ENCODE measurements at regions not wholly inside any gene's neighbourhood (a gene's known extent, or its start where the extent isn't known, plus 50 kb on each side); places are given as distances from the start of the nearest gene placed in this dataset.

GRCh38 chr3:17798000-17798399, 55.6 kb upstream of the TBC1D5 start:
- CTCF ChIA-PET: no interaction called here

GRCh38 chr3:17795711-17796110, 53.3 kb upstream of the TBC1D5 start:
- no peaks in the 10 kb centered on the region for H3K9me3 ChIP-seq (ENCODE audit: low read length)
- no peaks in the 10 kb centered on the region for H3K27me3 ChIP-seq (ENCODE audit: insufficient read depth, low read length, poor library complexity, severe bottlenecking)
- no peaks in the 10 kb centered on the region for H3K36me3 ChIP-seq (ENCODE audit: insufficient read depth, low read length)
- Mint-ChIP-seq H3K27me3 (peaks cover 8 to 19% of the 10 kb centered on the region in 2 donors), H3K4me1 (no peaks in the 10 kb centered on the region), H3K4me3 (no peak overlapping the region), H3K27ac (no peak overlapping the region), H3K9me3 (peaks cover 8 to 15% (median 11%) of the 10 kb centered on the region in 5 donors), H3K36me3 (peaks cover 0 to 9% (median 0%) of the 10 kb centered on the region in 3 donors)
- H3K4me3 ChIP-seq (ENCODE audit: low read length): no peak overlapping the region
- no peak overlapping the region for H3K27ac ChIP-seq (ENCODE audit: low read depth, low read length)
- no peaks in the 10 kb centered on the region for H3K4me1 ChIP-seq (ENCODE audit: insufficient read depth, low read length)
- ChIA-PET POLR2A (no interaction called here), CTCF (no interaction called here)
- DNase-seq: no peak

More at GRCh38 chr3:17798000-17798399, 55.6 kb upstream of the TBC1D5 start:
- no peak overlapping the region for H3K27ac ChIP-seq (ENCODE audit: low read depth, low read length)
- DNase-seq: no peak
- H3K9me3 ChIP-seq (ENCODE audit: low read length): no peaks in the 10 kb centered on the region
- H3K4me3 ChIP-seq (ENCODE audit: low read length): no peak overlapping the region
- no peaks in the 10 kb centered on the region for H3K36me3 Mint-ChIP-seq
- no peaks in the 10 kb centered on the region for H3K27me3 ChIP-seq (ENCODE audit: insufficient read depth, low read length, poor library complexity, severe bottlenecking)
- H3K9me3 Mint-ChIP-seq: peaks cover 0 to 4% (median 2%) of the 10 kb centered on the region in 5 donors
- H3K36me3 ChIP-seq (ENCODE audit: insufficient read depth, low read length): no peaks in the 10 kb centered on the region
- no peak overlapping the region for H3K27ac Mint-ChIP-seq
- POLR2A ChIA-PET: no interaction called here
- no peaks in the 10 kb centered on the region for H3K4me1 Mint-ChIP-seq
- H3K4me3 Mint-ChIP-seq: no peak overlapping the region
- H3K4me1 ChIP-seq (ENCODE audit: insufficient read depth, low read length): no peaks in the 10 kb centered on the region
- peaks cover 7 to 20% of the 10 kb centered on the region in 2 donors for H3K27me3 Mint-ChIP-seq

GRCh38 chr3:17795280-17795679, 52.8 kb upstream of the TBC1D5 start:
- no peak for DNase-seq
- H3K4me1 Mint-ChIP-seq: no peaks in the 10 kb centered on the region
- peaks cover 10 to 19% of the 10 kb centered on the region in 2 donors for H3K27me3 Mint-ChIP-seq
- H3K27ac ChIP-seq (ENCODE audit: low read depth, low read length): no peak overlapping the region
- peaks cover 8 to 15% (median 11%) of the 10 kb centered on the region in 5 donors for H3K9me3 Mint-ChIP-seq
- H3K4me3 ChIP-seq (ENCODE audit: low read length): no peak overlapping the region
- peaks cover 0 to 10% (median 0%) of the 10 kb centered on the region in 3 donors for H3K36me3 Mint-ChIP-seq
- POLR2A ChIA-PET: no interaction called here
- H3K4me3 Mint-ChIP-seq: no peak overlapping the region
- H3K27me3 ChIP-seq (ENCODE audit: insufficient read depth, low read length, poor library complexity, severe bottlenecking): no peaks in the 10 kb centered on the region
- no peaks in the 10 kb centered on the region for H3K9me3 ChIP-seq (ENCODE audit: low read length)
- no peak overlapping the region for H3K27ac Mint-ChIP-seq
- H3K36me3 ChIP-seq (ENCODE audit: insufficient read depth, low read length): no peaks in the 10 kb centered on the region
- CTCF ChIA-PET: interaction anchor here (1.5 kb wide), 1 partner anchor 8 kb away, joined by 4 read pairs; no protein-coding TSS in a partner anchor
- no peaks in the 10 kb centered on the region for H3K4me1 ChIP-seq (ENCODE audit: insufficient read depth, low read length)

GRCh38 chr3:17793542-17794195, 51.2 kb upstream of the TBC1D5 start:
- Histone ChIP-seq H3K36me3 (ENCODE audit: insufficient read depth, low read length) (no peaks in the 10 kb centered on the region), H3K27me3 (ENCODE audit: insufficient read depth, low read length, poor library complexity, severe bottlenecking) (no peaks in the 10 kb centered on the region), H3K4me1 (ENCODE audit: insufficient read depth, low read length) (no peaks in the 10 kb centered on the region), H3K4me3 (ENCODE audit: low read length) (no peak overlapping the region), H3K9me3 (ENCODE audit: low read length) (no peaks in the 10 kb centered on the region), H3K27ac (ENCODE audit: low read depth, low read length) (no peak overlapping the region)
- peaks cover 9 to 18% (median 11%) of the 10 kb centered on the region in 5 donors for H3K9me3 Mint-ChIP-seq
- ChIA-PET CTCF (interaction anchor here (1.5 kb wide), 1 partner anchor 10 kb away, joined by 4 read pairs; no protein-coding TSS in a partner anchor), POLR2A (no interaction called here)
- peaks cover 6 to 18% of the 10 kb centered on the region in 2 donors for H3K27me3 Mint-ChIP-seq
- H3K36me3 Mint-ChIP-seq: peaks cover 0 to 20% (median 0%) of the 10 kb centered on the region in 3 donors
- H3K27ac Mint-ChIP-seq: no peak overlapping the region
- no peak for DNase-seq
- no peak overlapping the region for H3K4me3 Mint-ChIP-seq
- H3K4me1 Mint-ChIP-seq: no peaks in the 10 kb centered on the region
